GM21737 (cell line): ENCODE measurements at regions not wholly inside any gene's neighbourhood (a gene's known extent, or its start where the extent isn't known, plus 50 kb on each side); places are given as distances from the start of the nearest gene placed in this dataset.

Source experiments
- ATAC-seq: cut with Tn5 transposase; IDR thresholded peaks from one replicate; pipeline ENCODE4 v1.9.1; 2021; ENCODE audit warnings: mild to moderate bottlenecking, moderate library complexity; ENCODE audit not compliant: unreplicated experiment

GRCh38 chr14:50036637-50037036 lies 79.7 kb downstream of the VCPKMT start:
- no peak for ATAC-seq

- no peak for ATAC-seq
Observed at GRCh38 chr14:50037240-50037639, 79.1 kb downstream of the VCPKMT start.

GRCh38 chr14:50037852-50038251 lies 78.5 kb downstream of the VCPKMT start:
- ATAC-seq, result no peak

- ATAC-seq, result peak; percentile 80
Observed at GRCh38 chr14:50038398-50039119, 77.8 kb downstream of the VCPKMT start.

GRCh38 chr14:50039120-50039517 lies 77.3 kb downstream of the VCPKMT start:
- ATAC-seq, result no peak

- ATAC-seq, result no peak
Observed at GRCh38 chr14:50039734-50040400, 76.5 kb downstream of the VCPKMT start.

- ATAC-seq, result no peak
Observed at GRCh38 chr14:50040401-50040775, 76.0 kb downstream of the VCPKMT start.

GRCh38 chr14:50040895-50041465 lies 75.4 kb downstream of the VCPKMT start:
- ATAC-seq, result no peak

- no peak for ATAC-seq
Observed at GRCh38 chr14:50041980-50042379, 74.4 kb downstream of the VCPKMT start.

- no peak for ATAC-seq
Observed at GRCh38 chr14:50044042-50044651, 72.2 kb downstream of the VCPKMT start.

- peak; percentile 71 for ATAC-seq
Observed at GRCh38 chr14:50045039-50045711, 71.2 kb downstream of the VCPKMT start.

- ATAC-seq, result no peak
Observed at GRCh38 chr14:50045837-50046236, 70.5 kb downstream of the VCPKMT start.

GRCh38 chr14:50047274-50047676 lies 69.1 kb downstream of the VCPKMT start:
- peak; percentile 66 for ATAC-seq

GRCh38 chr14:50049093-50049492 lies 67.3 kb downstream of the VCPKMT start:
- no peak for ATAC-seq

- ATAC-seq, result no peak
Observed at GRCh38 chr14:50049703-50050570, 66.4 kb downstream of the VCPKMT start.

GRCh38 chr14:50051106-50051505 lies 65.3 kb downstream of the VCPKMT start:
- no peak for ATAC-seq

- no peak for ATAC-seq
Observed at GRCh38 chr14:50051706-50052105, 64.7 kb downstream of the VCPKMT start.

- ATAC-seq, result no peak
Observed at GRCh38 chr14:50052517-50052916, 63.9 kb downstream of the VCPKMT start.

- no peak for ATAC-seq
Observed at GRCh38 chr14:50053935-50054334, 62.4 kb downstream of the VCPKMT start.

- ATAC-seq, result no peak
Observed at GRCh38 chr14:50055461-50056228, 60.7 kb downstream of the VCPKMT start.
